ENCODE measurements at regions not wholly inside any gene's neighbourhood (a gene's known extent, or its start where the extent isn't known, plus 50 kb on each side); places are given as distances from the start of the nearest gene placed in this dataset.

- no peaks in the 10 kb centered on the region for H3K36me3 ChIP-seq (ENCODE audit: control insufficient read depth, insufficient read depth, low read length)
- DNase-seq (ENCODE audit: low read depth, low spot score) = no peak
- no CpG with 5 or more reads among the region's 2 CpGs for WGBS (ENCODE audit: insufficient coverage, insufficient read length)
Observed at GRCh38 chr1:199264283-199264682, 625.4 kb downstream of the PTPRC start.

GRCh38 chr1:199264911-199265310, 626.1 kb downstream of the PTPRC start:
- H3K27me3 ChIP-seq (ENCODE audit: control insufficient read depth, insufficient read depth, low read length) = no peaks in the 10 kb centered on the region
- H3K4me3 ChIP-seq (ENCODE audit: low read length) = no peak overlapping the region
- H3K36me3 ChIP-seq (ENCODE audit: control insufficient read depth, insufficient read depth, low read length) = no peaks in the 10 kb centered on the region
- WGBS (ENCODE audit: insufficient coverage, insufficient read length) = no CpG with 5 or more reads among the region's 1 CpG
- no peaks in the 10 kb centered on the region for H3K4me1 ChIP-seq (ENCODE audit: control insufficient read depth, insufficient read depth, low read length)
- DNase-seq (ENCODE audit: low read depth, low spot score) = no peak
- H3K27ac ChIP-seq (ENCODE audit: low read length) = no peak overlapping the region
- H3K9me3 ChIP-seq (ENCODE audit: control insufficient read depth, insufficient read depth, low read length) = no peaks in the 10 kb centered on the region

More at GRCh38 chr1:199264283-199264682, 625.4 kb downstream of the PTPRC start:
- Histone ChIP-seq H3K27ac (ENCODE audit: low read length) (no peak overlapping the region), H3K9me3 (ENCODE audit: control insufficient read depth, insufficient read depth, low read length) (no peaks in the 10 kb centered on the region), H3K4me1 (ENCODE audit: control insufficient read depth, insufficient read depth, low read length) (no peaks in the 10 kb centered on the region), H3K27me3 (ENCODE audit: control insufficient read depth, insufficient read depth, low read length) (no peaks in the 10 kb centered on the region), H3K4me3 (ENCODE audit: low read length) (no peak overlapping the region)

- Histone ChIP-seq H3K4me3 (ENCODE audit: low read length) (no peak overlapping the region), H3K9me3 (ENCODE audit: control insufficient read depth, insufficient read depth, low read length) (no peaks in the 10 kb centered on the region), H3K27me3 (ENCODE audit: control insufficient read depth, insufficient read depth, low read length) (no peaks in the 10 kb centered on the region), H3K4me1 (ENCODE audit: control insufficient read depth, insufficient read depth, low read length) (no peaks in the 10 kb centered on the region), H3K27ac (ENCODE audit: low read length) (no peak overlapping the region), H3K36me3 (ENCODE audit: control insufficient read depth, insufficient read depth, low read length) (no peaks in the 10 kb centered on the region)
- WGBS (ENCODE audit: insufficient coverage, insufficient read length) = no CpG with 5 or more reads among the region's 3 CpGs
- no peak for DNase-seq (ENCODE audit: low read depth, low spot score)
Observed at GRCh38 chr1:199265319-199265718, 626.5 kb downstream of the PTPRC start.

- Histone ChIP-seq H3K9me3 (ENCODE audit: control insufficient read depth, insufficient read depth, low read length) (no peaks in the 10 kb centered on the region), H3K27me3 (ENCODE audit: control insufficient read depth, insufficient read depth, low read length) (no peaks in the 10 kb centered on the region), H3K27ac (ENCODE audit: low read length) (no peak overlapping the region), H3K36me3 (ENCODE audit: control insufficient read depth, insufficient read depth, low read length) (no peaks in the 10 kb centered on the region), H3K4me3 (ENCODE audit: low read length) (no peak overlapping the region), H3K4me1 (ENCODE audit: control insufficient read depth, insufficient read depth, low read length) (no peaks in the 10 kb centered on the region)
- no peak for DNase-seq (ENCODE audit: low read depth, low spot score)
- no CpG with 5 or more reads among the region's 3 CpGs for WGBS (ENCODE audit: insufficient coverage, insufficient read length)
Observed at GRCh38 chr1:199269241-199269640, 630.4 kb downstream of the PTPRC start.

- no peaks in the 10 kb centered on the region for H3K36me3 ChIP-seq (ENCODE audit: control insufficient read depth, insufficient read depth, low read length)
- H3K27me3 ChIP-seq (ENCODE audit: control insufficient read depth, insufficient read depth, low read length) = no peaks in the 10 kb centered on the region
- H3K4me3 ChIP-seq (ENCODE audit: low read length) = no peak overlapping the region
- H3K4me1 ChIP-seq (ENCODE audit: control insufficient read depth, insufficient read depth, low read length) = no peaks in the 10 kb centered on the region
- no CpG with 5 or more reads among the region's 3 CpGs for WGBS (ENCODE audit: insufficient coverage, insufficient read length)
- no peak for DNase-seq (ENCODE audit: low read depth, low spot score)
- H3K9me3 ChIP-seq (ENCODE audit: control insufficient read depth, insufficient read depth, low read length) = no peaks in the 10 kb centered on the region
- H3K27ac ChIP-seq (ENCODE audit: low read length) = no peak overlapping the region
Observed at GRCh38 chr1:199272139-199272544, 633.3 kb downstream of the PTPRC start.

- Histone ChIP-seq H3K36me3 (ENCODE audit: control insufficient read depth, insufficient read depth, low read length) (no peaks in the 10 kb centered on the region), H3K4me3 (ENCODE audit: low read length) (no peak overlapping the region), H3K27me3 (ENCODE audit: control insufficient read depth, insufficient read depth, low read length) (no peaks in the 10 kb centered on the region), H3K9me3 (ENCODE audit: control insufficient read depth, insufficient read depth, low read length) (no peaks in the 10 kb centered on the region), H3K4me1 (ENCODE audit: control insufficient read depth, insufficient read depth, low read length) (no peaks in the 10 kb centered on the region), H3K27ac (ENCODE audit: low read length) (no peak overlapping the region)
- no CpG with 5 or more reads among the region's 3 CpGs for WGBS (ENCODE audit: insufficient coverage, insufficient read length)
- DNase-seq (ENCODE audit: low read depth, low spot score) = no peak
Observed at GRCh38 chr1:199272628-199273086, 633.8 kb downstream of the PTPRC start.

GRCh38 chr1:199273837-199274379, 635.1 kb downstream of the PTPRC start:
- Histone ChIP-seq H3K4me3 (ENCODE audit: low read length) (no peak overlapping the region), H3K27ac (ENCODE audit: low read length) (no peak overlapping the region), H3K4me1 (ENCODE audit: control insufficient read depth, insufficient read depth, low read length) (no peaks in the 10 kb centered on the region), H3K36me3 (ENCODE audit: control insufficient read depth, insufficient read depth, low read length) (no peaks in the 10 kb centered on the region), H3K27me3 (ENCODE audit: control insufficient read depth, insufficient read depth, low read length) (no peaks in the 10 kb centered on the region), H3K9me3 (ENCODE audit: control insufficient read depth, insufficient read depth, low read length) (no peaks in the 10 kb centered on the region)
- no CpG with 5 or more reads among the region's 2 CpGs for WGBS (ENCODE audit: insufficient coverage, insufficient read length)
- DNase-seq (ENCODE audit: low read depth, low spot score) = no peak

GRCh38 chr1:199279067-199279466, 640.2 kb downstream of the PTPRC start:
- no peak overlapping the region for H3K4me3 ChIP-seq (ENCODE audit: low read length)
- H3K4me1 ChIP-seq (ENCODE audit: control insufficient read depth, insufficient read depth, low read length) = no peaks in the 10 kb centered on the region
- H3K36me3 ChIP-seq (ENCODE audit: control insufficient read depth, insufficient read depth, low read length) = no peaks in the 10 kb centered on the region
- no peak for DNase-seq (ENCODE audit: low read depth, low spot score)
- no peaks in the 10 kb centered on the region for H3K27me3 ChIP-seq (ENCODE audit: control insufficient read depth, insufficient read depth, low read length)
- no peaks in the 10 kb centered on the region for H3K9me3 ChIP-seq (ENCODE audit: control insufficient read depth, insufficient read depth, low read length)
- H3K27ac ChIP-seq (ENCODE audit: low read length) = no peak overlapping the region

- Histone ChIP-seq H3K27me3 (ENCODE audit: control insufficient read depth, insufficient read depth, low read length) (no peaks in the 10 kb centered on the region), H3K4me3 (ENCODE audit: low read length) (no peak overlapping the region), H3K9me3 (ENCODE audit: control insufficient read depth, insufficient read depth, low read length) (no peaks in the 10 kb centered on the region), H3K27ac (ENCODE audit: low read length) (no peak overlapping the region), H3K4me1 (ENCODE audit: control insufficient read depth, insufficient read depth, low read length) (no peaks in the 10 kb centered on the region), H3K36me3 (ENCODE audit: control insufficient read depth, insufficient read depth, low read length) (no peaks in the 10 kb centered on the region)
- no peak for DNase-seq (ENCODE audit: low read depth, low spot score)
- WGBS (ENCODE audit: insufficient coverage, insufficient read length) = no CpG with 5 or more reads among the region's 3 CpGs
Observed at GRCh38 chr1:199279872-199280645, 641.2 kb downstream of the PTPRC start.

GRCh38 chr1:199282751-199283305, 644.0 kb downstream of the PTPRC start:
- WGBS (ENCODE audit: insufficient coverage, insufficient read length) = no CpG with 5 or more reads among the region's 3 CpGs
- H3K27me3 ChIP-seq (ENCODE audit: control insufficient read depth, insufficient read depth, low read length) = no peaks in the 10 kb centered on the region
- DNase-seq (ENCODE audit: low read depth, low spot score) = no peak
- no peaks in the 10 kb centered on the region for H3K36me3 ChIP-seq (ENCODE audit: control insufficient read depth, insufficient read depth, low read length)
- H3K9me3 ChIP-seq (ENCODE audit: control insufficient read depth, insufficient read depth, low read length) = no peaks in the 10 kb centered on the region
- no peak overlapping the region for H3K27ac ChIP-seq (ENCODE audit: low read length)
- no peaks in the 10 kb centered on the region for H3K4me1 ChIP-seq (ENCODE audit: control insufficient read depth, insufficient read depth, low read length)
- no peak overlapping the region for H3K4me3 ChIP-seq (ENCODE audit: low read length)
